HepG2 (cell line): ENCODE measurements at regions not wholly inside any gene's neighbourhood (a gene's known extent, or its start where the extent isn't known, plus 50 kb on each side); places are given as distances from the start of the nearest gene placed in this dataset.

Experiments
- ATAC-seq: fragments of 200-7000 bp; cut with Tn5 transposase; 3 replicates; pipeline ENCODE4 v1.9.1; 2020; ENCODE audit warnings: mild to moderate bottlenecking, moderate library complexity
- BruUV-seq: library from RNA; stranded (reverse); fragments of 400-500 nt; replicated peaks from 2 replicates; lab custom pipeline; 2021; lab: Mats Ljungman, UMichigan
- CTCF ChIA-PET: fragments of 300-600 bp; formaldehyde crosslinking; extraction: SDS; loops from one replicate; lab custom pipeline; 2021; ENCODE audit warnings: low total read pairs, inconsistent platforms, low intra/inter-chr PET ratio; lab: Yijun Ruan, JAX
- POLR2A ChIA-PET: fragments of 350-600 bp; sonication (Branson Sonifier 250); formaldehyde crosslinking; loops from one replicate; lab custom pipeline; 2020; ENCODE audit warnings: antibody characterized with exemption, inconsistent platforms; lab: Yijun Ruan, JAX
- DNase-seq: peaks from one replicate; pipeline ENCODE4 v3.0.0-alpha.2; 2015; ENCODE audit warnings: low spot score
- FAIRE-seq: peaks from 3 replicates; lab custom pipeline; 2011; peaks lifted over from hg19 to GRCh38; lab: Jason Lieb, UNC
- H2AFZ ChIP-seq: one replicate; pipeline ENCODE4 v1.6.1; 2011; ENCODE audit warnings: low read length, inconsistent platforms
- H3K27ac ChIP-seq: fragments of 300-600 bp; 3 replicates; pipeline ENCODE4 v1.8.0; 2011; ENCODE audit warnings: mixed run types, mild to moderate bottlenecking, mixed read lengths, low read length, inconsistent platforms; ENCODE audit not compliant: insufficient read depth; ENCODE audit errors: extremely low read length
- H3K27me3 ChIP-seq, 2 experiments: fragments of 200-600 bp in 1 of 2; 2 replicates in 1 of 2; 3 replicates in 1 of 2; pipeline versions ENCODE4 v1.6.0 to v1.8.0; 2011; ENCODE audit warnings: low read length in 2 of 2, mild to moderate bottlenecking in 2 of 2, moderate library complexity in 2 of 2, inconsistent platforms in 1 of 2; ENCODE audit not compliant: insufficient read depth in 2 of 2, control insufficient read depth in 1 of 2
- H3K36me3 ChIP-seq, 2 experiments: fragments of 200-600 bp in 1 of 2; replicated peaks in 1 of 2; 2 replicates in 1 of 2; 3 replicates in 1 of 2; pipeline versions ENCODE4 v1.5.1 to v1.8.0; 2011; ENCODE audit warnings: low read length in 2 of 2, inconsistent platforms in 1 of 2; ENCODE audit not compliant: insufficient read depth in 2 of 2, control insufficient read depth in 1 of 2
- H3K4me1 ChIP-seq: 2 replicates; pipeline ENCODE4 v1.5.1; 2012; ENCODE audit warnings: low read length, inconsistent platforms; ENCODE audit not compliant: insufficient read depth
- H3K4me2 ChIP-seq: 2 replicates; pipeline ENCODE4 v1.6.0; 2011; ENCODE audit warnings: low read depth, low read length, inconsistent platforms
- H3K4me3 ChIP-seq, 3 experiments: fragments of 200-600 bp in 1 of 3; sonication (generic), shearing (Covaris generic) in 1 of 3; replicated peaks in 1 of 3; 2 replicates each; pipeline ENCODE4 v1.5.1; 2011 to 2016; ENCODE audit warnings: low read length in 3 of 3, inconsistent platforms in 2 of 3, low read depth in 2 of 3, mild to moderate bottlenecking in 2 of 3, control low read depth in 1 of 3, mixed read lengths in 1 of 3; ENCODE audit not compliant: insufficient read depth in 1 of 3
- H3K79me2 ChIP-seq: one replicate; pipeline ENCODE4 v1.6.1; 2011; ENCODE audit warnings: low read length, inconsistent platforms; ENCODE audit not compliant: insufficient read depth
- H3K9ac ChIP-seq: 2 replicates; pipeline ENCODE4 v1.6.0; 2011; ENCODE audit warnings: mild to moderate bottlenecking, low read depth, low read length, inconsistent platforms; ENCODE audit not compliant: insufficient read depth
- H3K9me3 ChIP-seq: 2 replicates; pipeline ENCODE4 v1.5.1; 2012; ENCODE audit warnings: mild to moderate bottlenecking, low read length
- H4K20me1 ChIP-seq: 2 replicates; pipeline ENCODE4 v1.6.0; 2011; ENCODE audit warnings: inconsistent platforms, mild to moderate bottlenecking, low read length, moderate library complexity; ENCODE audit not compliant: insufficient read depth
- CC2D1A ChIP-seq: sonication (generic); formaldehyde crosslinking; IDR thresholded peaks from 2 replicates; pipeline ENCODE4 v1.8.1; 2023; ENCODE audit warnings: mild to moderate bottlenecking, missing genetic modification reagents
- GTF3A ChIP-seq: sonication (generic); formaldehyde crosslinking; conservative IDR thresholded peaks from 2 replicates; pipeline ENCODE4 v1.4.0; 2020; ENCODE audit warnings: mild to moderate bottlenecking, missing genetic modification reagents
- KDM3A ChIP-seq: IDR thresholded peaks from 2 replicates; pipeline ENCODE4 v1.6.1; 2018; ENCODE audit warnings: low read depth, missing compliant biosample characterization
- LCORL ChIP-seq, 2 experiments: fragments of 450-650 bp in 1 of 2; sonication (generic) in 1 of 2; formaldehyde crosslinking in 1 of 2; IDR thresholded peaks; 2 replicates each; pipeline versions ENCODE4 v1.5.0 to v1.6.1; 2017 to 2020; ENCODE audit warnings: antibody characterized with exemption in 1 of 2, missing genetic modification reagents in 1 of 2
- REL ChIP-seq: sonication (generic); formaldehyde crosslinking; conservative IDR thresholded peaks from 2 replicates; pipeline ENCODE4 v1.8.0; 2022; ENCODE audit warnings: mild to moderate bottlenecking, missing genetic modification reagents, moderate library complexity
- SIN3A ChIP-seq: IDR thresholded peaks from 2 replicates; pipeline ENCODE4 v1.6.1; 2011; ENCODE audit warnings: low read depth, mild to moderate bottlenecking, control low read depth, low read length, borderline replicate concordance
- ZNF768 ChIP-seq: sonication (generic); formaldehyde crosslinking; IDR thresholded peaks from 2 replicates; pipeline ENCODE4 v1.4.0; 2020; ENCODE audit warnings: missing genetic modification reagents
- ZNF773 ChIP-seq: sonication (generic); formaldehyde crosslinking; IDR thresholded peaks from 2 replicates; pipeline ENCODE4 v1.4.0; 2020; ENCODE audit warnings: missing genetic modification reagents, borderline replicate concordance
- WGBS: methylation state at CpG from one replicate; pipeline ENCODE4 v1.1.6; 2017; ENCODE audit warnings: low lambda C conversion rate; 5-methylcytosine and 5-hydroxymethylcytosine counted together
- in situ Hi-C: cut with HindIII; loops from 2 replicates; pipeline ENCODE4 v1.10.0; 2017; ENCODE audit warnings: low pct_unique_long_range_greater_than_20kb; ENCODE audit not compliant: extremely low pct_ligation_motif_present
- intact Hi-C: fragments of 100-400 bp; cut with micrococcal nuclease; formaldehyde crosslinking; loops from one replicate; pipeline ENCODE4 v1.10.0; 2022; ENCODE audit not compliant: unreplicated experiment
- TF ChIP-seq, protein P1 (sequence below): sonication (generic); formaldehyde crosslinking; IDR thresholded peaks from 2 replicates; pipeline ENCODE4 v1.5.0; 2020; ENCODE audit warnings: mild to moderate bottlenecking, missing genetic modification reagents, borderline replicate concordance
- TF ChIP-seq, protein P2 (sequence below): sonication (generic); formaldehyde crosslinking; IDR thresholded peaks from 2 replicates; pipeline ENCODE4 v1.4.0; 2020; ENCODE audit warnings: missing genetic modification reagents

DNA sequence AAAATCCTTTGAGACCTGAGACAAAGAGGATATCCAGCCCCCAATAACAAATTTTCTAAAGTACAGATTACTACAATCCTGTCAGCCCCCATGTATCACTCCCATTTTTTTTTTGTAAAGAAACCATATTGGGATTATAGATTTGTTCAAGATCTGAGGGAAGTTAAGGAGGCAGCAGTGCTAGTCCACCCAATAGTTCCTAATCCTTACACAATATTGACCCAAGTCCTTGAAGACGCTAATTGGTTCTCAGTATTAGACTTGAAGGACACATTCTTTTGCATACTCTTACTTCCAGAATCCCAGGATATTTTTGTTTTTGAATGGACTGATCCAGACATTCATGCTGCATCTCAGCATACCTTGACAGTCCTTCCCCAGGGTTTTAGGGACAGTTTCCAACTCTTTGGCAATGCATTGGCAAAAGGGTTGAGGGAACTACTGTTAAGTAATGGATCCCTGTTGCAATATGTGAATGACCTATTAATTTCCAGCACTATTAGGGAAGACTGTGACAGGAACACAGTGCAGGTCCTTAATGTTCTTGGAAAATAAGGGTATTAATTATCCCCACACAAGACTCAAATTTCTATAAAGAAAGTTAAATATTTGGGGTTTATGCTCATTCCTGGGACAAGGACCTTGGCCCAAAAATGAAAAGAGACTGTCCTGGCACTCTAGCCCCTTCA lies 1519.5 kb upstream of the SEL1L start:
- in situ Hi-C loops, result no loop called here
- Histone ChIP-seq H3K4me3 (no peak overlapping the region), H2AFZ (no peak overlapping the region), H3K9ac (no peak overlapping the region), H4K20me1 (no peaks in the 10 kb centered on the region)
- CTCF ChIA-PET, result no interaction called here
- TF ChIP-seq, protein P1, sequence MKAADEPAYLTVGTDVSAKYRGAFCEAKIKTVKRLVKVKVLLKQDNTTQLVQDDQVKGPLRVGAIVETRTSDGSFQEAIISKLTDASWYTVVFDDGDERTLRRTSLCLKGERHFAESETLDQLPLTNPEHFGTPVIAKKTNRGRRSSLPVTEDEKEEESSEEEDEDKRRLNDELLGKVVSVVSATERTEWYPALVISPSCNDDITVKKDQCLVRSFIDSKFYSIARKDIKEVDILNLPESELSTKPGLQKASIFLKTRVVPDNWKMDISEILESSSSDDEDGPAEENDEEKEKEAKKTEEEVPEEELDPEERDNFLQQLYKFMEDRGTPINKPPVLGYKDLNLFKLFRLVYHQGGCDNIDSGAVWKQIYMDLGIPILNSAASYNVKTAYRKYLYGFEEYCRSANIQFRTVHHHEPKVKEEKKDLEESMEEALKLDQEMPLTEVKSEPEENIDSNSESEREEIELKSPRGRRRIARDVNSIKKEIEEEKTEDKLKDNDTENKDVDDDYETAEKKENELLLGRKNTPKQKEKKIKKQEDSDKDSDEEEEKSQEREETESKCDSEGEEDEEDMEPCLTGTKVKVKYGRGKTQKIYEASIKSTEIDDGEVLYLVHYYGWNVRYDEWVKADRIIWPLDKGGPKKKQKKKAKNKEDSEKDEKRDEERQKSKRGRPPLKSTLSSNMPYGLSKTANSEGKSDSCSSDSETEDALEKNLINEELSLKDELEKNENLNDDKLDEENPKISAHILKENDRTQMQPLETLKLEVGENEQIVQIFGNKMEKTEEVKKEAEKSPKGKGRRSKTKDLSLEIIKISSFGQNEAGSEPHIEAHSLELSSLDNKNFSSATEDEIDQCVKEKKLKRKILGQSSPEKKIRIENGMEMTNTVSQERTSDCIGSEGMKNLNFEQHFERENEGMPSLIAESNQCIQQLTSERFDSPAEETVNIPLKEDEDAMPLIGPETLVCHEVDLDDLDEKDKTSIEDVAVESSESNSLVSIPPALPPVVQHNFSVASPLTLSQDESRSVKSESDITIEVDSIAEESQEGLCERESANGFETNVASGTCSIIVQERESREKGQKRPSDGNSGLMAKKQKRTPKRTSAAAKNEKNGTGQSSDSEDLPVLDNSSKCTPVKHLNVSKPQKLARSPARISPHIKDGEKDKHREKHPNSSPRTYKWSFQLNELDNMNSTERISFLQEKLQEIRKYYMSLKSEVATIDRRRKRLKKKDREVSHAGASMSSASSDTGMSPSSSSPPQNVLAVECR, result no peak
- no peak for TF ChIP-seq REL
- TF ChIP-seq, protein P2, sequence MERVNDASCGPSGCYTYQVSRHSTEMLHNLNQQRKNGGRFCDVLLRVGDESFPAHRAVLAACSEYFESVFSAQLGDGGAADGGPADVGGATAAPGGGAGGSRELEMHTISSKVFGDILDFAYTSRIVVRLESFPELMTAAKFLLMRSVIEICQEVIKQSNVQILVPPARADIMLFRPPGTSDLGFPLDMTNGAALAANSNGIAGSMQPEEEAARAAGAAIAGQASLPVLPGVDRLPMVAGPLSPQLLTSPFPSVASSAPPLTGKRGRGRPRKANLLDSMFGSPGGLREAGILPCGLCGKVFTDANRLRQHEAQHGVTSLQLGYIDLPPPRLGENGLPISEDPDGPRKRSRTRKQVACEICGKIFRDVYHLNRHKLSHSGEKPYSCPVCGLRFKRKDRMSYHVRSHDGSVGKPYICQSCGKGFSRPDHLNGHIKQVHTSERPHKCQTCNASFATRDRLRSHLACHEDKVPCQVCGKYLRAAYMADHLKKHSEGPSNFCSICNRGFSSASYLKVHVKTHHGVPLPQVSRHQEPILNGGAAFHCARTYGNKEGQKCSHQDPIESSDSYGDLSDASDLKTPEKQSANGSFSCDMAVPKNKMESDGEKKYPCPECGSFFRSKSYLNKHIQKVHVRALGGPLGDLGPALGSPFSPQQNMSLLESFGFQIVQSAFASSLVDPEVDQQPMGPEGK (CRISPR knock-in tag), result no peak
- TF ChIP-seq ZNF768 (CRISPR knock-in tag), result no peak
- no peak for TF ChIP-seq KDM3A (CRISPR knock-in tag)
- no peak for TF ChIP-seq SIN3A
- no peak for TF ChIP-seq CC2D1A
- TF ChIP-seq ZNF773 (CRISPR knock-in tag), result no peak
- TF ChIP-seq LCORL (IDR thresholded peaks at IDR 0.05), result no peak
- no peak for TF ChIP-seq LCORL (CRISPR knock-in tag; IDR thresholded peaks at IDR 0.05)
- TF ChIP-seq GTF3A (CRISPR knock-in tag), result no peak
- TF ChIP-seq, all 625 proteins: peak for 0
- Histone ChIP-seq H3K4me1 (no peaks in the 10 kb centered on the region), H3K27me3 (no peaks in the 10 kb centered on the region), H3K36me3 (no peaks in the 10 kb centered on the region), H3K9me3 (peaks cover 89% of the 10 kb centered on the region), H3K27ac (no peak overlapping the region), H3K79me2 (no peaks in the 10 kb centered on the region), H3K4me2 (no peak overlapping the region)
- BruUV-seq, result no TSS peak
- no peak for ATAC-seq
- FAIRE-seq, result no peak
- intact Hi-C loops, result no loop called here
- POLR2A ChIA-PET, result no interaction called here
- DNase-seq, result no peak
- 0% methylated on average over 1 of the region's 1 CpG for WGBS
